ENCODE measurements at regions not wholly inside any gene's neighbourhood (a gene's known extent, or its start where the extent isn't known, plus 50 kb on each side); places are given as distances from the start of the nearest gene placed in this dataset.

DNA sequence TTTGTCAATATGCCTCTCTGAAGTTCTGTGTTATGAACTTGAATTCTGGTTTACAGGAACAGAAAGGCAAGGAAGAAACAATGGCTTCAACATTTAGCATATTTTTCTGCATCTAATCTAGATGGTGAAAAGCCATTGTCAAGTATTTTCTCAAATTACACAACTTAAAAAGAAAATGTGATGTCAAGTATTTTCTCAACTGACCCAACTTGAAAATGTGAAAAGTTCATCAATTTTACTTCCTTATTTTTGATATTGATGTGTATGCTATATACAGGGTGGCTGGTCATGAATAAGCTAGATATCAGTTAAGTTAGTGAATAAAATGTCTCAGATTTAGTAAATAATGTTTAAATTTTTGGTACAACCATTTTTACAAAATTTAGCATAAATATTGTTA is 196.7 kb downstream of the ALX1 start:
- Mint-ChIP-seq H3K4me1 (ENCODE audit: low read depth, unreplicated experiment) (peaks cover 7% of the 10 kb centered on the region), H3K36me3 (ENCODE audit: low read depth, unreplicated experiment) (peaks cover 2% of the 10 kb centered on the region), H3K9me3 (ENCODE audit: unreplicated experiment) (peaks cover 3% of the 10 kb centered on the region), H3K4me3 (ENCODE audit: unreplicated experiment) (no peak overlapping the region), H3K27ac (ENCODE audit: unreplicated experiment) (no peak overlapping the region), H3K27me3 (ENCODE audit: low read depth, unreplicated experiment) (no peaks in the 10 kb centered on the region)
- Histone ChIP-seq H3K9me3 (ENCODE audit: insufficient read depth, low read depth, low read length) (no peaks in the 10 kb centered on the region), H2AFZ (ENCODE audit: low read depth, low read length) (no peak overlapping the region), H4K20me1 (ENCODE audit: insufficient read depth, low read length) (no peaks in the 10 kb centered on the region), H3K36me3 (ENCODE audit: insufficient read depth, low read length) (no peaks in the 10 kb centered on the region), H3K27me3 (ENCODE audit: insufficient read depth, low read length) (no peaks in the 10 kb centered on the region), H3K9ac (ENCODE audit: low read length) (no peak overlapping the region), H3K4me1 (ENCODE audit: insufficient read depth, low read length) (no peaks in the 10 kb centered on the region), H3K79me2 (ENCODE audit: insufficient read depth, low read length) (no peaks in the 10 kb centered on the region), H3K4me3 (ENCODE audit: insufficient read depth, low read depth, low read length) (no peak overlapping the region), H3K4me2 (ENCODE audit: low read length) (no peak overlapping the region), H3K27ac (ENCODE audit: low read depth, low read length) (no peak overlapping the region)
- FAIRE-seq (no peak), DNase-seq (ENCODE audit: low read depth) (no peak)
- no peak for TF ChIP-seq EZH2 (IDR thresholded peaks at IDR 0.05; ENCODE audit: insufficient read depth, low read length)
- TF ChIP-seq, protein P1, sequence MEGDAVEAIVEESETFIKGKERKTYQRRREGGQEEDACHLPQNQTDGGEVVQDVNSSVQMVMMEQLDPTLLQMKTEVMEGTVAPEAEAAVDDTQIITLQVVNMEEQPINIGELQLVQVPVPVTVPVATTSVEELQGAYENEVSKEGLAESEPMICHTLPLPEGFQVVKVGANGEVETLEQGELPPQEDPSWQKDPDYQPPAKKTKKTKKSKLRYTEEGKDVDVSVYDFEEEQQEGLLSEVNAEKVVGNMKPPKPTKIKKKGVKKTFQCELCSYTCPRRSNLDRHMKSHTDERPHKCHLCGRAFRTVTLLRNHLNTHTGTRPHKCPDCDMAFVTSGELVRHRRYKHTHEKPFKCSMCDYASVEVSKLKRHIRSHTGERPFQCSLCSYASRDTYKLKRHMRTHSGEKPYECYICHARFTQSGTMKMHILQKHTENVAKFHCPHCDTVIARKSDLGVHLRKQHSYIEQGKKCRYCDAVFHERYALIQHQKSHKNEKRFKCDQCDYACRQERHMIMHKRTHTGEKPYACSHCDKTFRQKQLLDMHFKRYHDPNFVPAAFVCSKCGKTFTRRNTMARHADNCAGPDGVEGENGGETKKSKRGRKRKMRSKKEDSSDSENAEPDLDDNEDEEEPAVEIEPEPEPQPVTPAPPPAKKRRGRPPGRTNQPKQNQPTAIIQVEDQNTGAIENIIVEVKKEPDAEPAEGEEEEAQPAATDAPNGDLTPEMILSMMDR (IDR thresholded peaks at IDR 0.05; ENCODE audit: insufficient read depth, low read depth, low read length): no peak

DNA sequence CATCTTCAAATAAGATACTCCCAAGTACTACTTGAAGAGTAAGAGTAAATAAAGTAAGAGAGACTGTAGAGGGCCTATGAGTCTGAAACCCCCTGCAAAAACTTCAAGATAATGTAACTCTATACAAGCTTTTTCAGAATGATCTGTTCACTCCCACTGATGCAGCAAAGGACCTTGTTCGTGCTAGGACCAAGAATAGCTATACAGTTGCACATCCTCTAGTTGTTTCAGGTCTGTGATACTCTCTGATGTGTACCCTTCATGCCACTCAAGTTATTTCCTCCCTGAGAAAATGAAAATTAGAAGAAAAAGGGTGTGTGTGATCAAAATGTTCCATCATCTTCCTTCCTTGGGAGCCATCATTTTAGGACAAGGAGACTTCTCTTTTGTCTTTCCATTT is 204.4 kb downstream of the ALX1 start:
- Mint-ChIP-seq H3K27me3 (ENCODE audit: low read depth, unreplicated experiment) (no peaks in the 10 kb centered on the region), H3K9me3 (ENCODE audit: unreplicated experiment) (peaks cover 3% of the 10 kb centered on the region), H3K27ac (ENCODE audit: unreplicated experiment) (no peak overlapping the region), H3K36me3 (ENCODE audit: low read depth, unreplicated experiment) (peaks cover 2% of the 10 kb centered on the region), H3K4me1 (ENCODE audit: low read depth, unreplicated experiment) (no peaks in the 10 kb centered on the region), H3K4me3 (ENCODE audit: unreplicated experiment) (no peak overlapping the region)
- H4K20me1 ChIP-seq (ENCODE audit: insufficient read depth, low read length): no peaks in the 10 kb centered on the region
- no peaks in the 10 kb centered on the region for H3K79me2 ChIP-seq (ENCODE audit: insufficient read depth, low read length)
- H3K27ac ChIP-seq (ENCODE audit: low read depth, low read length): no peak overlapping the region
- FAIRE-seq: no peak
- H3K27me3 ChIP-seq (ENCODE audit: insufficient read depth, low read length): no peaks in the 10 kb centered on the region
- H3K9me3 ChIP-seq (ENCODE audit: insufficient read depth, low read depth, low read length): no peaks in the 10 kb centered on the region
- no peak overlapping the region for H3K4me2 ChIP-seq (ENCODE audit: low read length)
- no peak for TF ChIP-seq EZH2 (IDR thresholded peaks at IDR 0.05; ENCODE audit: insufficient read depth, low read length)
- TF ChIP-seq, protein P1 (IDR thresholded peaks at IDR 0.05; ENCODE audit: insufficient read depth, low read depth, low read length): no peak
- H3K4me3 ChIP-seq (ENCODE audit: insufficient read depth, low read depth, low read length): no peak overlapping the region
- H2AFZ ChIP-seq (ENCODE audit: low read depth, low read length): no peak overlapping the region
- no peak for DNase-seq (ENCODE audit: low read depth)
- no peaks in the 10 kb centered on the region for H3K4me1 ChIP-seq (ENCODE audit: insufficient read depth, low read length)
- no peak overlapping the region for H3K9ac ChIP-seq (ENCODE audit: low read length)
- H3K36me3 ChIP-seq (ENCODE audit: insufficient read depth, low read length): no peaks in the 10 kb centered on the region

DNA sequence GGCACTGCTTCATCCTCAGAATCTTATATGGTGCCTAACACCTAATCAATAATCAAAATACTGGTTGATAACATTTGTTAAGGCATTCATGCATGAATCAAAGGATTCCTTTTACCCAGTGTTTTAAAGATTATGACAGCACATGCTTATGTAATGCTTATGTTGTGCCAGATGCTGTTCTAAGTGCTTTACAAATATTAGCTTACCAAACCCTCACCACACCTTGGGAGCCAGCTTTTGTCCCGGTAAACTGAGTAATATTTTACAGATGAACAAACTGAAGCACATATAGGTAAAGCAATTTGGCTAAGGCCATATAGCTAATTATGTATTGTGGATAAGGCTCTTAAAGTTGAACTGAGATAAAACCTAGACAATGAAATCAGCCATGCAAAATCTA is 209.2 kb downstream of the ALX1 start:
- Histone ChIP-seq H4K20me1 (ENCODE audit: insufficient read depth, low read length) (no peaks in the 10 kb centered on the region), H2AFZ (ENCODE audit: low read depth, low read length) (no peak overlapping the region), H3K4me3 (ENCODE audit: insufficient read depth, low read depth, low read length) (no peak overlapping the region), H3K36me3 (ENCODE audit: insufficient read depth, low read length) (no peaks in the 10 kb centered on the region), H3K79me2 (ENCODE audit: insufficient read depth, low read length) (no peaks in the 10 kb centered on the region), H3K4me1 (ENCODE audit: insufficient read depth, low read length) (no peaks in the 10 kb centered on the region), H3K27me3 (ENCODE audit: insufficient read depth, low read length) (no peaks in the 10 kb centered on the region), H3K27ac (ENCODE audit: low read depth, low read length) (no peak overlapping the region), H3K4me2 (ENCODE audit: low read length) (no peak overlapping the region), H3K9ac (ENCODE audit: low read length) (no peak overlapping the region), H3K9me3 (ENCODE audit: insufficient read depth, low read depth, low read length) (no peaks in the 10 kb centered on the region)
- DNase-seq (ENCODE audit: low read depth) (no peak), FAIRE-seq (no peak)
- Mint-ChIP-seq H3K9me3 (ENCODE audit: unreplicated experiment) (peaks cover 4% of the 10 kb centered on the region), H3K36me3 (ENCODE audit: low read depth, unreplicated experiment) (no peaks in the 10 kb centered on the region), H3K4me3 (ENCODE audit: unreplicated experiment) (no peak overlapping the region), H3K27ac (ENCODE audit: unreplicated experiment) (no peak overlapping the region), H3K4me1 (ENCODE audit: low read depth, unreplicated experiment) (no peaks in the 10 kb centered on the region), H3K27me3 (ENCODE audit: low read depth, unreplicated experiment) (no peaks in the 10 kb centered on the region)
- TF ChIP-seq, protein P1 (IDR thresholded peaks at IDR 0.05; ENCODE audit: insufficient read depth, low read depth, low read length): no peak

Measured in astrocyte (in vitro differentiated cells and primary cell).